ENCODE measurements at regions not wholly inside any gene's neighbourhood (a gene's known extent, or its start where the extent isn't known, plus 50 kb on each side); places are given as distances from the start of the nearest gene placed in this dataset.

GRCh38 chr2:117645458-117645857 is 169.0 kb upstream of the DDX18 start:
- ATAC-seq = no peak

GRCh38 chr2:117646099-117646498 is 168.4 kb upstream of the DDX18 start:
- ATAC-seq (no peak), DNase-seq (ENCODE audit: low spot score) (no peak)
- intact Hi-C loops (cut with DNase I) = no loop called here

More at GRCh38 chr2:117645458-117645857, 169.0 kb upstream of the DDX18 start:
- no peak for DNase-seq (ENCODE audit: low spot score)
- intact Hi-C loops (cut with DNase I) = no loop called here

GRCh38 chr2:117646872-117647271 is 167.6 kb upstream of the DDX18 start:
- intact Hi-C loops (cut with DNase I) = no loop called here
- DNase-seq (ENCODE audit: low spot score) = no peak
- ATAC-seq = no peak

GRCh38 chr2:117656546-117656945 is 157.9 kb upstream of the DDX18 start:
- intact Hi-C loops (cut with DNase I) = no loop called here
- DNase-seq (ENCODE audit: low spot score) (no peak), ATAC-seq (no peak)

GRCh38 chr2:117661619-117662018 is 152.9 kb upstream of the DDX18 start:
- ATAC-seq (no peak), DNase-seq (ENCODE audit: low spot score) (no peak)
- intact Hi-C loops (cut with DNase I) = no loop called here

- intact Hi-C loops (cut with DNase I) = no loop called here
- no peak for DNase-seq (ENCODE audit: low spot score)
- ATAC-seq = no peak
Observed at GRCh38 chr2:117674172-117674571, 140.3 kb upstream of the DDX18 start.

- DNase-seq (ENCODE audit: low spot score) (no peak), ATAC-seq (no peak)
- intact Hi-C loops (cut with DNase I) = no loop called here
Observed at GRCh38 chr2:117679952-117680351, 134.5 kb upstream of the DDX18 start.

- DNase-seq (ENCODE audit: low spot score) (no peak), ATAC-seq (no peak)
- intact Hi-C loops (cut with DNase I) = loop anchor here (5.0 kb wide), 1 partner anchor 1352 kb away; no protein-coding TSS in a partner anchor
Observed at GRCh38 chr2:117684919-117685318, 129.6 kb upstream of the DDX18 start.

- ATAC-seq (no peak), DNase-seq (ENCODE audit: low spot score) (no peak)
- intact Hi-C loops (cut with DNase I) = loop anchor here (5.0 kb wide), 1 partner anchor 1351 kb away; no protein-coding TSS in a partner anchor
Observed at GRCh38 chr2:117686699-117687098, 127.8 kb upstream of the DDX18 start.

- DNase-seq (ENCODE audit: low spot score) (no peak), ATAC-seq (no peak)
- intact Hi-C loops (cut with DNase I) = no loop called here
Observed at GRCh38 chr2:117691595-117691994, 122.9 kb upstream of the DDX18 start.

GRCh38 chr2:117692001-117692763 is 122.3 kb upstream of the DDX18 start:
- ATAC-seq (no peak), DNase-seq (ENCODE audit: low spot score) (no peak)
- intact Hi-C loops (cut with DNase I) = no loop called here

GRCh38 chr2:117693154-117693553 is 121.3 kb upstream of the DDX18 start:
- no peak for ATAC-seq
- intact Hi-C loops (cut with DNase I) = no loop called here

GRCh38 chr2:117693651-117694050 is 120.8 kb upstream of the DDX18 start:
- intact Hi-C loops (cut with DNase I) = no loop called here
- ATAC-seq = no peak
- DNase-seq (ENCODE audit: low spot score) = no peak

More at GRCh38 chr2:117693154-117693553, 121.3 kb upstream of the DDX18 start:
- no peak for DNase-seq (ENCODE audit: low spot score)

GRCh38 chr2:117698287-117698686 is 116.2 kb upstream of the DDX18 start:
- no peak for DNase-seq (ENCODE audit: low spot score)
- no peak for ATAC-seq
- intact Hi-C loops (cut with DNase I) = no loop called here

- no peak for DNase-seq (ENCODE audit: low spot score)
- intact Hi-C loops (cut with DNase I) = no loop called here
Observed at GRCh38 chr2:117698819-117699218, 115.7 kb upstream of the DDX18 start.

GRCh38 chr2:117700471-117700870 is 114.0 kb upstream of the DDX18 start:
- intact Hi-C loops (cut with DNase I) = no loop called here
- ATAC-seq = no peak

More at GRCh38 chr2:117698819-117699218, 115.7 kb upstream of the DDX18 start:
- no peak for ATAC-seq

GRCh38 chr2:117701365-117701764 is 113.1 kb upstream of the DDX18 start:
- ATAC-seq = no peak
- DNase-seq (ENCODE audit: low spot score) = no peak
- intact Hi-C loops (cut with DNase I) = no loop called here

More at GRCh38 chr2:117700471-117700870, 114.0 kb upstream of the DDX18 start:
- DNase-seq (ENCODE audit: low spot score) = no peak

- no peak for ATAC-seq
- intact Hi-C loops (cut with DNase I) = no loop called here
- DNase-seq (ENCODE audit: low spot score) = no peak
Observed at GRCh38 chr2:117702098-117702497, 112.4 kb upstream of the DDX18 start.

GRCh38 chr2:117703858-117704257 is 110.6 kb upstream of the DDX18 start:
- intact Hi-C loops (cut with DNase I) = no loop called here
- DNase-seq (ENCODE audit: low spot score) = no peak
- ATAC-seq = no peak

GRCh38 chr2:117704818-117705217 is 109.7 kb upstream of the DDX18 start:
- DNase-seq (ENCODE audit: low spot score) (no peak), ATAC-seq (no peak)
- intact Hi-C loops (cut with DNase I) = no loop called here

- DNase-seq (ENCODE audit: low spot score) (no peak), ATAC-seq (no peak)
- intact Hi-C loops (cut with DNase I) = no loop called here
Observed at GRCh38 chr2:117707874-117708273, 106.6 kb upstream of the DDX18 start.

Data from sciatic nerve (tissue), 2 donors.